NCI-H2227 treated with DMSO at 0.1 percent for 48 hours (cell line): ENCODE measurements at regions not wholly inside any gene's neighbourhood (a gene's known extent, or its start where the extent isn't known, plus 50 kb on each side); places are given as distances from the start of the nearest gene placed in this dataset.

ENCODE experiments used
- DNase-seq: peaks from one replicate; lab custom pipeline; 2025; lab: John Stamatoyannopoulos, UW

GRCh38 chr5:6169660-6170059, 208.7 kb downstream of the MED10 start:
- DNase-seq, result no peak

GRCh38 chr5:6166698-6167394, 211.5 kb downstream of the MED10 start:
- no peak for DNase-seq

GRCh38 chr5:6163913-6164312, 214.4 kb downstream of the MED10 start:
- DNase-seq, result no peak

- DNase-seq, result no peak
Observed at GRCh38 chr5:6162175-6162574, 216.2 kb downstream of the MED10 start.

- DNase-seq, result no peak
Observed at GRCh38 chr5:6161257-6161656, 217.1 kb downstream of the MED10 start.

- DNase-seq, result no peak
Observed at GRCh38 chr5:6159832-6160430, 218.4 kb downstream of the MED10 start.

- DNase-seq, result peak; percentile 27
Observed at GRCh38 chr5:6158974-6159831, 219.1 kb downstream of the MED10 start.

GRCh38 chr5:6154216-6154615, 224.1 kb downstream of the MED10 start:
- DNase-seq, result no peak

- DNase-seq, result no peak
Observed at GRCh38 chr5:6146271-6146670, 232.1 kb downstream of the MED10 start.

- DNase-seq, result no peak
Observed at GRCh38 chr5:6145616-6146237, 232.6 kb downstream of the MED10 start.

- no peak for DNase-seq
Observed at GRCh38 chr5:6143523-6143922, 234.8 kb downstream of the MED10 start.

- no peak for DNase-seq
Observed at GRCh38 chr5:6142353-6142752, 236.0 kb downstream of the MED10 start.

GRCh38 chr5:6140219-6140618, 238.1 kb downstream of the MED10 start:
- no peak for DNase-seq

GRCh38 chr5:6135977-6136376, 242.4 kb downstream of the MED10 start:
- no peak for DNase-seq

- DNase-seq, result no peak
Observed at GRCh38 chr5:6134281-6134680, 244.1 kb downstream of the MED10 start.

- DNase-seq, result no peak
Observed at GRCh38 chr5:6125781-6126180, 252.6 kb downstream of the MED10 start.

- no peak for DNase-seq
Observed at GRCh38 chr5:6118691-6119090, 259.7 kb downstream of the MED10 start.

GRCh38 chr5:6117212-6117611, 261.1 kb downstream of the MED10 start:
- DNase-seq, result no peak

GRCh38 chr5:6115852-6116251, 262.5 kb downstream of the MED10 start:
- DNase-seq, result no peak

- no peak for DNase-seq
Observed at GRCh38 chr5:6112538-6112937, 265.8 kb downstream of the MED10 start.

GRCh38 chr5:6112125-6112524, 266.2 kb downstream of the MED10 start:
- DNase-seq, result no peak

- no peak for DNase-seq
Observed at GRCh38 chr5:6111131-6111530, 267.2 kb downstream of the MED10 start.
